Upper lobe of right lung (tissue), 1 donor: ENCODE measurements at regions not wholly inside any gene's neighbourhood (a gene's known extent, or its start where the extent isn't known, plus 50 kb on each side); places are given as distances from the start of the nearest gene placed in this dataset.

Experiments used
- ATAC-seq: fragments of 200-7000 bp; cut with Tn5 transposase; one replicate; pipeline ENCODE4 v1.9.1; 2020; ENCODE audit warnings: mild to moderate bottlenecking, moderate library complexity
- DNase-seq: peaks from one replicate; pipeline ENCODE4 v3.0.0-alpha.2; 2020
- H3K27ac ChIP-seq: fragments of 200-600 bp; one replicate; pipeline ENCODE4 v1.8.0; 2022
- H3K27me3 ChIP-seq: fragments of 200-600 bp; one replicate; pipeline ENCODE4 v1.8.0; 2022; ENCODE audit warnings: mild to moderate bottlenecking
- H3K36me3 ChIP-seq: fragments of 200-600 bp; one replicate; pipeline ENCODE4 v1.8.0; 2022
- H3K4me1 ChIP-seq: fragments of 200-600 bp; one replicate; pipeline ENCODE4 v1.8.0; 2022
- H3K4me3 ChIP-seq: fragments of 200-600 bp; one replicate; pipeline ENCODE4 v1.8.0; 2022; ENCODE audit warnings: mild to moderate bottlenecking
- H3K9me3 ChIP-seq: fragments of 200-600 bp; one replicate; pipeline ENCODE4 v1.8.0; 2022
- intact Hi-C: fragments of 100-400 bp; cut with DNase I; formaldehyde crosslinking; loops from one replicate; pipeline ENCODE4 v1.11.0; 2022
- TF ChIP-seq, protein P1 (sequence below): fragments of 200-600 bp; IDR thresholded peaks from one replicate; pipeline ENCODE4 v1.8.0; 2022; ENCODE audit warnings: antibody characterized with exemption
- donor health status: DM: no; HTN: yes; CAD: no; lungs with severe emphysema.

DNA sequence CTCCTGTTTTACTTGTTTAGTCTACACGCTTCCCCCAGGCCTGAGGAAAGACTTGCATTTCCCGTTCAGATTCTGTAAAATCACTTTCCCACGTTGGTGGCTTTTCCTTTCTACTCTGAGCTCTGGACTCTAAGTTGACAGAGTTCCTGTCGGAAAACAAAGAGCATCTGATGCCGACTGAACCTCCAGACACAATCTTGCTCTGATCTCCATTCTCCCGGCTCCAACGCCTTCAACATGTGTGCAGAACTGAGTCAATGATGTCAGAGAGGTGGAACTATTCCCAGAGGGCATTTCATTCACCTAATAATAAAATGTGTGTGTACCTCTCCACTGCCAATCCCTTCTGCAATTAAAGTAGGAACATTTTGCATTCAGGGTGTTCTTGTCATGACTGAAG is 147.7 kb downstream of the MIS18A start:
- DNase-seq (no peak), ATAC-seq (no peak)
- intact Hi-C loops: no loop called here
- H3K36me3 ChIP-seq: no peaks in the 10 kb centered on the region
- H3K27me3 ChIP-seq: no peaks in the 10 kb centered on the region
- H3K27ac ChIP-seq: no peak overlapping the region
- TF ChIP-seq, protein P1, sequence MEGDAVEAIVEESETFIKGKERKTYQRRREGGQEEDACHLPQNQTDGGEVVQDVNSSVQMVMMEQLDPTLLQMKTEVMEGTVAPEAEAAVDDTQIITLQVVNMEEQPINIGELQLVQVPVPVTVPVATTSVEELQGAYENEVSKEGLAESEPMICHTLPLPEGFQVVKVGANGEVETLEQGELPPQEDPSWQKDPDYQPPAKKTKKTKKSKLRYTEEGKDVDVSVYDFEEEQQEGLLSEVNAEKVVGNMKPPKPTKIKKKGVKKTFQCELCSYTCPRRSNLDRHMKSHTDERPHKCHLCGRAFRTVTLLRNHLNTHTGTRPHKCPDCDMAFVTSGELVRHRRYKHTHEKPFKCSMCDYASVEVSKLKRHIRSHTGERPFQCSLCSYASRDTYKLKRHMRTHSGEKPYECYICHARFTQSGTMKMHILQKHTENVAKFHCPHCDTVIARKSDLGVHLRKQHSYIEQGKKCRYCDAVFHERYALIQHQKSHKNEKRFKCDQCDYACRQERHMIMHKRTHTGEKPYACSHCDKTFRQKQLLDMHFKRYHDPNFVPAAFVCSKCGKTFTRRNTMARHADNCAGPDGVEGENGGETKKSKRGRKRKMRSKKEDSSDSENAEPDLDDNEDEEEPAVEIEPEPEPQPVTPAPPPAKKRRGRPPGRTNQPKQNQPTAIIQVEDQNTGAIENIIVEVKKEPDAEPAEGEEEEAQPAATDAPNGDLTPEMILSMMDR: no peak
- no peaks in the 10 kb centered on the region for H3K9me3 ChIP-seq
- no peaks in the 10 kb centered on the region for H3K4me1 ChIP-seq
- no peak overlapping the region for H3K4me3 ChIP-seq

DNA sequence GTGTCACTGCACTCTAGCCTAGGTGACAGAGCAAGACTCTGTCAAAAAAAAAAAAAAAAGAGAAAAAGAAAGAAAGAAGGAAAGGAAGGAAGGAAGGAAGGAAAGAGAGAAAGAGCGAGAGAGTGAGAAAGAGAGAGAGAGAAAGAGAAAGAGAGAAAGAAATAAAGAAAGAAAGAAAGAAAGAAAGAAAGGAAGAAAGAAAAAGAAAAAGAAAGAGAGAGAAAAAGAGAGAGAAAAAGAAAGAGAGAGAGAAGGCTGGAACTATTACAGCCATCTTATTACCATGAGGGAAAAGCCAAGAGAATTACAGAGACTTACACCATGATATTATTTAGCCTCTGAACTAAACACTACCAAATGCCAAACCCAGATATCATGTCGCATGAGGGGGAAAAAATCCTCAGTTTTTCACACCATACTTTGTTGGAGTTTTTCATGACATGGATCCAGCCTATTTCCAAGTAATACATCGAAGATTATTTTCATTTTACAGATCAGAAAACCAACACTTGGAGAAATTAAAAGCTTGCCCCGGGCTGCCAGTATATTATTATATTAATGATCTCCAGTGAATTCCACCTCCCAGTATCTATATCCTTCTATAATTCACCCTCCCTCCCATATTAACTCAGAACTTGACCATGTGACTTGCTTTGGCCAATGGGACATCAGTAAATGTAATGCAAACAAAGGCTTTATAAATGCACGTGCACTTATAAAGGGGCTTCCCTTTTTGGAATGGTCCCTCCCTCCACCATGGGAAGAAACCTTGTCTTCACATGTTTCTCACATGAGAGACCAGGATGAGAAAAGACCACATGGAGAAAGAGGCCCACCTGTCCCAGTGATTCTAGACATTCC is 148.6 kb downstream of the MIS18A start:
- H3K4me1 ChIP-seq: no peaks in the 10 kb centered on the region
- H3K27me3 ChIP-seq: no peaks in the 10 kb centered on the region
- intact Hi-C loops: no loop called here
- H3K4me3 ChIP-seq: no peak overlapping the region
- no peak for ATAC-seq
- no peaks in the 10 kb centered on the region for H3K36me3 ChIP-seq
- DNase-seq: no peak
- no peaks in the 10 kb centered on the region for H3K9me3 ChIP-seq
- no peak overlapping the region for H3K27ac ChIP-seq
- TF ChIP-seq, protein P1: no peak

DNA sequence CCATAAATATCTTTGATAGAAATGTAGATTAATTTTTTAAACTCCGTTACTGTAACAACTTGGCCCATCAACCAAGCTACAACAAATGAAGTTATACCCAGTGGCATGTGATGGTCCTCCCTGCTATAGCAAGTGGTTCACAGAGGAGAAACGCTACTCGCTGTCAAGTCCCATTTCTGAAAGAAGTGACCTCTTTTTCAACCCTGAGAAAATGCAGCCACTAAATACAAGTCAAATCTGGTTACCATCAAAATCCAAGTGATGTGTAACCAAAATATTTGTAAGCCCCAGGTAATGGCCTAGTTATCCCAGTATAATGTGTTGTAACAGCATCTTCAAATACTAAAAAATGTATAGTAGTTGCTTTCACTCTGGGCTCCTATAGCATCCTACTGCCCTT is 151.8 kb downstream of the MIS18A start:
- intact Hi-C loops: no loop called here
- DNase-seq: no peak
- no peaks in the 10 kb centered on the region for H3K36me3 ChIP-seq
- H3K4me3 ChIP-seq: no peak overlapping the region
- no peaks in the 10 kb centered on the region for H3K4me1 ChIP-seq
- ATAC-seq: no peak
- no peaks in the 10 kb centered on the region for H3K27me3 ChIP-seq
- H3K9me3 ChIP-seq: no peaks in the 10 kb centered on the region
- TF ChIP-seq, protein P1: no peak
- no peak overlapping the region for H3K27ac ChIP-seq

DNA sequence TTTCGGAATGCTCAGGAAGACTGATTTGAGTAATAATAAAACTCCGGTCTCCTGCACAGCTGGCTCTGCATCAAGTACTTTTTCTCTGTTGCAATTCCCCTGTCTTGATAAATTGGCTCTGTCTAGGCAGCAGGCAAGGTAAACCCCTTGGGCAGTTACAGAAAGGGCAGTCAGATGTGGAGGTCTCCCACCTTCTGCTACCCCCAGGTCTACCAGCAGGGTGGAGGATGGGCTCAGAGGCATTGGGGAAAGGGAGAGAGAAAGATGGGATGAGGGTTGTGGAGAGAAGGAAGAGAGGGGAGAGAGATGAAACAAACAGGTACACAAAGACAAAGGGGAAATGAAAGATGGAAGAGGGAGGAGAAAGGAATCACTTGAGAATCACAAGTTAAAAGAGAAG is 156.8 kb downstream of the MIS18A start:
- Histone ChIP-seq H3K4me3 (no peak overlapping the region), H3K27ac (no peak overlapping the region), H3K27me3 (no peaks in the 10 kb centered on the region), H3K9me3 (no peaks in the 10 kb centered on the region), H3K4me1 (no peaks in the 10 kb centered on the region), H3K36me3 (no peaks in the 10 kb centered on the region)
- intact Hi-C loops: no loop called here
- ATAC-seq (no peak), DNase-seq (no peak)
- TF ChIP-seq, protein P1: no peak

DNA sequence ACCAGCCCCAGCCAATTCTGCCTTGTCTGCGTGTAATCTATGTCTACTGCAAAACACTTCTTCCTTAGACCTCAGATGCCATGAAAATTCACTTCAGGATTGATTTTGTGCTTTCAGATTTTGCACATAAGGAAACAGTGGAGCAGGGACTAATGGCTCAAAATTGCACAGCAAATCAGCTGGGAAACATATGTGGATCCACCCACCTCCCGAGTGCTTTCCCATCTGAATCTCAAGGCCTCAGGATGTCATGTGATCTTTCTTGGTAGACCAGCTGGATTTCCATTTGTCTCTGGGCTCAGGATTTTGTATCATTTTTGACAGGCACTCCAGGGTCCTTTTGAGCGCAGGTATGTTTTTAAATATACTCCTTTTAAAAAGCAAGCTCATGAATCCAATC is 158.6 kb downstream of the MIS18A start:
- intact Hi-C loops: no loop called here
- H3K27ac ChIP-seq: no peak overlapping the region
- H3K9me3 ChIP-seq: no peaks in the 10 kb centered on the region
- no peaks in the 10 kb centered on the region for H3K4me1 ChIP-seq
- no peak overlapping the region for H3K4me3 ChIP-seq
- TF ChIP-seq, protein P1: no peak
- ATAC-seq (no peak), DNase-seq (no peak)
- no peaks in the 10 kb centered on the region for H3K27me3 ChIP-seq
- H3K36me3 ChIP-seq: no peaks in the 10 kb centered on the region
